NCI-H2171 treated with DMSO at 0.1 percent for 48 hours (cell line): ENCODE measurements at regions not wholly inside any gene's neighbourhood (a gene's known extent, or its start where the extent isn't known, plus 50 kb on each side); places are given as distances from the start of the nearest gene placed in this dataset.
"Not testable (repeated sequence)": the region's sequence is repeated elsewhere in the genome, so short reads cannot be mapped to it uniquely, and the experiment has no call there.

Experiments
- DNase-seq: peaks from one replicate; lab custom pipeline; 2025; lab: John Stamatoyannopoulos, UW

DNA sequence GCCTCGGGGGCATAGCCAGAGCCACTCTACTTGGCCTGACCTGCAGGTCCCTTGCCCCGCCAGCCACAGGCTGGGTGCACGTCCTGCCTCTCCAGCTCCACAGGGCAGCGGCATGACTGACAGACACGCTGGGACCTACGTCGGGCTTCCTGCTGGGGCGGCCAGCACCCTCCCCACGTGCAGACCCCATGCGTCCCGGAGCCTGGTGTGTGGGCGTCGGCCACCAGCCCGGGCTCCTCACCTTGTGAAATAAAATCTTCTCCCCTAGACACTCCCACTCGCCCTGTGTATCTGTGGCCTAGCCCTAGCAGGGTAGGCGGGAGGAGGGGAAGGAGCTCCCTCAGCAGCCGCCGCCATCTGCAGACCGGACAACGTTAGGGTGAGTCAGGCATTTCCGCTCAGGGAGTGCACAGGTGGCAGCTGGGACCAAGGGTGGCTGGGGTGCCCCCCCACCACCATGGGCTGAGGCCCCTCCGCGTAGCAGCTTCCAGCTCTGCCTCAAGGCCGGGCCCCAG lies 119.5 kb downstream of the IGLL1 start:
- DNase-seq: peak; percentile 55

DNA sequence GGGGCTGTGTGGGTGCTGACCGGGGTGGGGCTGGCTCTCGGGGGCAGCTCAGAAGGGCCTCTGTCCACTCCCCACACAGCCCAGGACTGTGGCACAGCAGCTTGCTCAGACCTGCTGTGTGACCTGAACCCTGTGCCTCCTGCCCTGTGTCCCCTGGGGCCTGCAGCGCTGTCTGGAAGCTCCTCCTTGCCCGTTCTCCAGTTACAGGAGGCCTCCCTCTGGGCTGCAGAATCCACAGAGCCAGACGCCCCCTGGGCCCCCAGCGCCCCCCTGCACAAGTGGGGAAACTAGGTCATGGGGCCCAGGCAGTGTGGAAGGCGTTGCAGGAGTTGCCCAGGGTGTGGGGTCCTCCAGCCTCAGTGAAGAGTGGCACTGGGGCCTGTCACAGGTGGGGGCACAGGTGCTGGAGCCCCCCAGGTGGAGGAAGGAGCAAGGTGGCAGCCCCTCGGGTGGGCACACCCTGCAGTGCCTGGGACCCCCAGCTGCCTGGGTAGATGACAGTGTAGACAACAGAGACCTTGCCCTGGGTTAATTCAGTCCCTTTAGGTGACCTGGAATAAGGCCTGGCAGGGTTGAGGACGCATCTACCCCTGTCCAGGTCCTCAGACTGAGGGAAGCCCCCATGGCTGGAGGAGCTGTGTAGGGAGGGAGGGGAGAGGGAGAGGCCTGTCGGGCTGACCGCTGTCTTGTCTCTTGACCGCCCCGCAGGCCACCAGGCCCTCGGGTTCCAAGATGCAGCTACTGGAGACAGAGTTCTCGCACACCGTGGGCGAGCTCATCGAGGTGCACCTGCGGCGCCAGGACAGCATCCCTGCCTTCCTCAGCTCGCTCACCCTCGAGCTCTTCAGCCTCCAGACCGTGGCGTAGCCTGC lies 120.2 kb downstream of the IGLL1 start:
- DNase-seq: peak; percentile 74

DNA sequence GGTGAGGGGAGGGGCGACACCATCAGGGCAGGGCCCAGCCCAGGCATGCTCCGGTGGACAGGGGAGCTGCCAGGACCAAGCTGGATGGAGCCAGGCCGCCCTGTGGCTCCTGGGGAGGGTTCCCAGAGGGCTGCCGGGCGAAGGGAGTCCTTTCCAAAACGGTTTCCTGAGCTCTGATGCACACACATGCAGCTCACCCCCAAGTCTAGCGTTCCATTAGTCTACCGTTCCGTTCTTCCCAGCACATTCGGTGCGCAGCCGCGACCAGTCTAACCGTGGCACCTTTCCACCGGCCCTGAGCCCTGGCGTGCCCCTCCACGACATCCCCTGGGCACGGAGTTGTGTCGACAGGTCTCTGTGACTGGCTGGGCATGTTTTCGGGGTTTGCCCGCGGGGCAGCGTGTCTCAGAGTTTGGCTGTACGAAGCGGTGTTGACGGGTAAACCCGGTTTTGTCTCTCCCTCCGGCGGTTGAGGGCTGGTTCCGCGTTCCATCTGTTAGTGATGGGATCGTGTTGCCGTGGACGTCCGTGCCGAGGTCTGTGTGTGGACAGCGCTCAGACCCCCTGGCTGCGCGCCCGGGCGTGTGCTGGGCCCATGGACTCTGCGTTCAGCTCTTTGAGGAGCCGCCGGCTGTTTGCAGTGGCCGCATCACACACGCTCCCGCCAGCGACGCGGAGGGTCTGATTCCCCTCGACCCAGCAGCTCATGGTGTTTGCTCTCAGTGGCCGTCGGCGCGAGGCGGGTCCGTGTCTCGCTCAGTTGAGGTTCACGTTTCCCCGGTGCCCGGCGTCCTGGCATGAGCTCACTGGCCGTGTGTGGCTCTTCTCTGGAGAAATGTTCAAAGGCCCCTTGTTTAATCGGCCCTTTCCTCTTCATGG lies 121.2 kb downstream of the IGLL1 start:
- DNase-seq: no peak

DNA sequence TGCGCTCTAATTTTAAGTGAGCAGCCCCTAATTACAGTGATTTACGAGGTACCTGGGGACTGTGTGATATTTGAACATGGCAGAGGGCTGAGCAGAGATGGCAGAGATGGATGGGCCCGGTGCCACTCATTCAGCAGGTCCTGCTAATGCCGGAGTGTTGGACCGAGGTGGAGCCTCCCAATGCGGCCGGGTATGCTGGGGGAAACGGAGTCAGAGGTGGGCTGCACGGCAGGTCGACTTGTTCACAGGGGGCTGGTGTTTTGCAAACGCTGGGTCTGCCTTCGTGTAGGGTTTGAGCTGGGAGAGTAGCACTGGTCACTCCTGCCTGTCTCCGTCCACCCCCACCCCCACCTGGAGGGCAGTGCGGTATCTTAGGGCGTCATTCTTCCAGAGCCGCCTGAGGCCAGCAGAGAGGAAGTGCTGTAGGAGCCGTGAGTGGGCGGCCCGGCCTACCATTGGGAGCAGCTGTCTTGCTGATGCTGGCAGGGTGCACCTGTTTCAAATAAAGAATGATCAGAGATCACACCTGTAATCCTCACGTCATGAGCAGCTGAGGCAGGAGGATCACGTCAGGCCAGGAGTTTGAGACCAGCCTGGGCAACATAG lies 122.6 kb downstream of the IGLL1 start:
- no peak for DNase-seq

DNA sequence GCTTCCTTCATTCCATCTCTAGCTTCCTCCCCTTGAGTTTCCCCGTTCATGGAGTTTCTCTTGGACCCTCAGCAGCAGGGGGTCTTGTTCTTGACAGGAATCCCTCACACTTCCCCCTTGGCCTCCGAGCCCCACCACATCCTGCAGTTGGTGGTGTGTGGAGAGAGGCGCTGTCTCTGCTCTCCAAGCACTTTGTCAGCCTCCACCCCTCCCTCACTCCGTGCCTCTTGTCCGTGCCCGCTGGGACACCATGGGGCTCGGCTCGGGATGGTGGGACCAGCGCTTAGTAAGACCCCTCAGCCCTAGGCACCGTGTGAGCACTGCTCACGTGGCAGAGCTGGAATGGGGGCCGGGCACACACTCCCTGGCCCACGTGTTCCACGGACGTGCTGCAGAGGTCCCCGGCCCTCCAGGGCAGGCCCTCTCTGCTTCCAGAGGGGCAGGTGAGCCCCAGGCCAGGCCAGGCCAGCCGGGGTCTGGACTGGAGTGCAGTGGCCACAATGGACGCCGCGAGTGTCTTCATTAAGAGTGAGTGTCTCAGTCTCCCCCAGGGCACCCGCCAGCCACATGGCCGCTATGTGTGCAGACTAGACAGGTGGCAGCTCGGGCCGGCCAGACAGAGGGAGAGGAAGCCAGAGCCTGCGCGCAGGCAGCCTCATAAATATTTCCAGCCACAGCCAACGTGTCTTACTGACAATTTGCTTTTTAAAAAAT lies 123.3 kb downstream of the IGLL1 start:
- not testable (repeated sequence) for DNase-seq

DNA sequence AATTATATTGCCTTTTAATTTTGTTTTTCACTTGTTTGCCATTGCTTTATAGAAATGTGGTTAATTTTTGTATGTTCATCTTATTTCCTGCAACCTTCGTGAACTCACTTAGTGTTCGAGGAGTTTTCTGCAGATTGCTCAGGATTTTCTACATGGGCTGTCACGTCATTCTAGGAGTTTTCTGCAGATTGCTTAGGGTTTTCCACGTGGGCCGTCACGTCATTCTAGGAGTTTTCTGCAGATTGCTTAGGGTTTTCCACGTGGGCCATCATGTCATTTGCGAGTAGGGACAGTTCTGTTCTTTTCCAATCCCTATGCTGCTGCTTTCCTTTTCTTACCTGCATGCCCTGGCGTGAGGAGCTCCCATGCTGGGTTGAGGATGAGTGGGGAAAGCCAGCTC lies 125.7 kb downstream of the IGLL1 start:
- DNase-seq: not testable (repeated sequence)

DNA sequence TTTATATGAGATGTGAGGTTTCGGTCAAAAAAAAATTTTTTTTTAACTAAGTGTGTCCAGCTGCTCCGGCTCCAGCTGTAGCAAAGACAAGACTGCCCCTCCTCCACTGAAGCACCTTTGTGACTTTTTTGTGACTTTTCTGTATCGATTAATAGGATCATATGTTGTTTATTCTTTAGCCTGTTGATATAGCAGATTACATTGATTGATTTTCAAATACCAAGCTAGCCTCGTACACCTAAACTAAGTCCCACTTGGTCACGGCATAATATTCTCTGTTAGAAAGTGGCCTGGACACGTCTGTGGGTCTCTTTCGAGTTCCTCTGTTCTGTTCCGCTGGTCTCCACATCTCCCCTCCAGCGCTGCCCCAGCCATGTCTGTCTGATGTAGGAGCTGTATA lies 126.8 kb downstream of the IGLL1 start:
- DNase-seq: no peak

DNA sequence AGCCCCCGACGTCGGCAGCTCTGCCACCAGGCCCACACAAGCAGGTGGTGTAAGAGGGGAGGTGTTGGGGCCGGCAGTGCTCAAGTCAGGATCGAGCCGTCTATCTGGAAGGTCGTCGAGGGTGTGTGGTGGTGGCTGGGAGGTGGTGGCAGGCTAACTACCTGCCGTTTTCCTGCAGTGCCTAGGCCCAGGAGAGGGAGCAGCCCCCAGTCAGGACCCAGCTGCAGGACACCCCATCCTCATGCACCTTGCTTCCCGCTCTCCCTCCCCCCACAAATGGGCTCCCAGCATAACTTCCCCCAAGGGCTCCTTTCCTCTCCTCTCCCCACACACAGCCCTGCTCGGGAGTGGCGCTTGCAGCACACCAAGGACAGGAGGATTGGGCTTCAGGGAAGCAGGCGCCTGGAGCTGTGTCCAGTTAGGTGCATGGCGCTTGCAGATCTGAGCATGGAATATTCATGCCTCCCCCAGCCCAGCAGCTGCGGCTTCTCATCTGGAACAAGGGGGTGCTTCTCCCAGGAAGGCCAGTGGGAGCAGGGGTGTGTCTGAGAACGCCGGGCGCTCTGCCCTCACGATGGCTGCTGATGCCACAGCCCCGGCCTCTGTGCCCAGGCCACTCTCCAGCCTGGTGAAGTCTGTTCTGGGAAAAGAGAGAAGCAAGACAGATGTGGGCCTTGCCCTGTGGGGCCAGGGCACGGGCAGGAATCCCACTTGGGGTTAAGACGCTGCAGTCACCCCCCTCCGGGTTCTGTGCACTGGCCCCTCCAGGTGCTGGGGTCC lies 127.7 kb downstream of the IGLL1 start:
- no peak for DNase-seq

DNA sequence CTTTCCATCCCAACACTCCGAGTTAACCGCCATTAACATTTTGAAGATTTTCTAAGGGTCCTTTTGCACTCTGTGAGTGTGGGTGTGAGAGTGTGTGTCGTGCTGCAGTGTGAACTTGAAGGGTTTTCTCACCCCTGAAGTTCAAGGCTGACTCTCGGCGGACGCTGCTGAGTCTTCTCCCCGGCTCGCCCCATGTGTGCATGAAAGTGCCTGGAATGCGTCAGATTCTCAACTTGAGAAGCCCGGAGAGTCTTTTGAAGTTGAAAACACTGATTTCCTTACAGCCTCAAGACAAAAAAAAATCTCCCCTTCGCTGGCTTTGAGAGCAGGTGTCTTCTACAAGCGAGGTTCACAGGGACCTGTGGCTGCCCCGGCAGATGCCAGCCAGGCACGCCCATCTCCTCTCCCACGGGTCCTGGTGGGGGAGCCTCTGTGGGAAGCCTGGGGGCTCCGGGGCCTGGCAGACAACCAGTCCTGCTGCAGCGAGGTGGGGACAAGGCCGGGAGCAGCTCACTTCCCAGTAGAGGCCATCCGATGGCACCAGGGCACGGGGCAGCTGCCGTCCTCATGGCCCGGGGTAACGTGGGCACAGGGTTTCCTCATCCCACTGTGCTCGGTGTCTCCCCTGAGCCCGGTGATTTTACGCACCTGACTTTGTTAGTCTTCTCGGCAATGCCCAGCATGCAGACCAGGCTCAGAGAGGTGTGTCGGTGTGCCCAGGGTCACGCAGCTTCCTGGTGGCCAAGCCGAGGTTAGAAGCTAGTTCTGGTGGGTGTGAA lies 128.4 kb downstream of the IGLL1 start:
- DNase-seq: peak; percentile 26

DNA sequence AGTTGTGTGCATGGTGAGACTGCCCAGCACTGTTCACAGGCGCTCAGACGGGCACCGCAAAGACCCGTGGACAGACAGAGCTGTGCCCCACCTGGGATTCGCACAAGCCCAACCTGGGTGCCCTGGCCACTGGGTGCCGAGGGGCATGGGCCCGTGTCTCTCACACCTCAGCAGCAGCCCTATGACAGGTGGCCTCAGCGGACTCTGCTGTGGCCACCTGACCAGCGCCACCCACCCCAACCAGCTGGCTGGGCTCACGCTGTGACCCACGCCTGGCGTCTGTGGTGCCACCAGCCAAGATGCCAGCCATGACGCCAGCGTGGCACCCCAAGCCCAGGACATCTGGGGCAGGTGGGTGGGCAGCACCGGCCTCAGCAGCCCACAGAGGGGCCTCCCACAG lies 129.3 kb downstream of the IGLL1 start:
- DNase-seq: not testable (repeated sequence)

DNA sequence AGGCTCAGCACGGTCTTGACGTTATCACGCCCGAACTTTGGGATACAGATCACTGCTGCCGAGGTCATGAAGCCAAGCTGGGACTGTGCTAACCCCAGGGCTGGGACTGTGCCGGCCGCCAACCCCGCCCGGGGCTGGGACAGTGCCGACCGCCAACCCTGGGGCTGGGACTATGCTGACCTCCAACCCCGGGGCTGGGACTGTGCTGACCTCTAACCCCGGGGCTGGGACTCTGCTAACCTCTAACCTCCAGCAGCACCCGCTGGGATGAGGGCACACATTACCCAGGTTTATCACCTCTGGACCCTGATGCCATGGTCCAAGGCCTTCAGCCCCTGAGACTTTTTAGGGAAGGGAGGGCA lies 129.7 kb downstream of the IGLL1 start:
- DNase-seq: no peak

DNA sequence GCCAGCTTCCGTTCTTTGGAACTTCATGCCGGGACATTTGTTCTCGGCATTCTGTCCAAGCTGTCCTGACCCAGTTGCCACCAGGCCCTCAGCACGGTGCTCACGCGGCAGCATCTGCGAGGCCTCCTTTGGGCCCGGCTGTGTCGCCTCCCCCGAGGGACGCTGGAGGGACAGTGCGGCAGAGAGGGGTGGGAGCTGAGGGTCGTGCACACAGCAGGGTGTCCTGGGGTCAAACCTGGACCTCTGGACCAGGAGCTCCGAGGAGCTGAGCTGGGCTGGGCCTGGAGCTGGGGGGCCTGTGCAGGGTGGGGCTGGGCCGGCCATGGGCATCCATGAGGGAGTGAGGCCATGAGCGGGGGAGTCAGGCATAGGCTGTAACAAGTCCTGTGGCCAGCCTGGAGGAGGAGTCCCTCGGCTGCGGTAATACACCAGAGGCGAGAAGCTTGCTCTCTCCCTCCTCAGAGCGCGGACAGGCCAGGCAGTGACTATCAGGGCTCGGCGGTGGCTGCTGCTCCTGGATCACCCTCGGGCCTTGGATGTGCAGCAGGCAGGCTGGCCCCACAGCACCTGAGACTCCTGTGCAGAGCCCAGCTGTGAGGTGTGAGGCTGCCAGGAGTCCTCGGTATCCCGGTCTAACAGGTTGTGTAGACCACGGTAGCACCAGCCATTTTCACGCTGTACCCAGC lies 130.2 kb downstream of the IGLL1 start:
- DNase-seq: not testable (repeated sequence)

DNA sequence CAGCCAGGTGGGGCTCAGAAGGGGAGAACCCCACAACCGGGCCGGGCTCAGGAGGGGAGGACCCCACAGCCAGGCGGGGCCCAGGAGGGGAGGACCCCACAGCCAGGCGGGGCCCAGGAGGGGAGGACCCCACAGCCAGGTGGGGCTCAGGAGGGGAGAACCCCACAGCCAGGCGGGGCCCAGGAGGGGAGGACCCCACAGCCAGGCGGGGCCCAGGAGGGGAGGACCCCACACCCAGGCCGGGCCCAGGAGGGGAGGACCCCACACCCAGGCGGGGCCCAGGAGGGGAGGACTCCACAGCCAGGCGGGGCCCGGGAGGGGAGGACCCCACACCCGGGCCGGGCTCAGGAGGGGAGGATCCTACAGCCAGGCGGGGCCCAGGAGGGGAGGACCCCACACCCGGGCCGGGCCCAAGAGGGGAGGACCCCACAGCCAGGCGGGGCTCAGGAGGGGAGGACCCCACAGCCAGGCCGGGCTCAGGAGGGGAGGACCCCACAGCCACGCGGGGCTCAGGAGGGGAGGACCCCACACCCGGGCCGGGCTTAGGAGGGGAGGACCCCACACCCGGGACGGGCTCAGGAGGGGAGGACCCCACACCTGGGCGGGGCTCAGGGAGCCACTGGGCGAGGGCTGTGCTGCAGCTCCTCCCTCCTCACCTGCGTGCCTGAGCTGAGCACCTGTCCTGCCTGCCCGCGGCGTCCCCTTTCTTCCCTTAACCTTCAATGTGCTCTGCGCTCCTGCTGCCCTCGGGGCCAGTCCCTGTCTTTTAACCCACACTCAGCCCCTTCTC lies 131.4 kb downstream of the IGLL1 start:
- DNase-seq: not testable (repeated sequence)

DNA sequence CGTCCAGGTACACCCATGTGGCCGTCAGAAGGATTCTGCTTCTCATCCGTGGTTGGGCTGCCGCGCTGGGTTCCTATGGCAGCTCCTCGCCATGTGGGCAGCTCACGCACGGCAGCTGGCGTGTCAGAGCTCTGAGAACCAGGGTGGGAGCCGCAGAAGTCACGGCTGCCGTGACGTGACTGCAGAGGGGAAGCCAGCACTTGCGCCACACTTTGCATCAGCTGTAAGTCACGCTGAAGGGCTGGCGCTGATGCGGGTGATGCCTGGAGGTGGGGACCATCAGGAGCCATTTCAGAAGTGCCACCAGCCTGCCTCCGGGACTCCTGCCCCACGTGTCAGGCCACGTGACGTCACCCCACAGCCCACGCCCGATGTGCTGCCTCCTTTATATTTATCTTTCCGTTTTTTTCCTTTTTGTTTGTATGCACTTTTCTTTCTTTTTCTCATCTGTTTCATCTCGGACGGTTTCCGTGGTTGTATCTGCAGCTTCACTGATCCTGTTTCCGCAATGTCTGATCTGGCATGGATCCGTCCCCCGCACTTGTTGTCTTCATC lies 133.2 kb downstream of the IGLL1 start:
- no peak for DNase-seq

DNA sequence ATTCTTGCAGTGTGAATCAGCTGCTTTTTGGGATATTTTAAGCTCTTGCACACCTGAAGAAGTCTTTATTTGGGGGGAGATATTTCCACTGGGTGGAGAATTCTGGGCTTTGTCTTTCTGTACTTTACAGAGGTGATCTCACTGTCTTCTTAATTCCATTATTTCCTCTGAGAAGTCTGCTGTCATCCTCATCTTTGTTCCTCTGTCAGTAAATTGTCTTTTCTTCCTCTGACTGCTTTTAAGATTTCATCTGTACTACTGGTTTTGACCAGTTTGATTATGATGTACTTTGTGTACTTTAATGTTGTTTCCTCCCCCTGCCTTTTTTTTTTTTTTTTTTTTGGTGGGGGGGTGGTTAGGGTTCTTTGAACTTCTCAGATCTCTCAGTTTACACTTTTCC lies 133.9 kb downstream of the IGLL1 start:
- DNase-seq: not testable (repeated sequence)

DNA sequence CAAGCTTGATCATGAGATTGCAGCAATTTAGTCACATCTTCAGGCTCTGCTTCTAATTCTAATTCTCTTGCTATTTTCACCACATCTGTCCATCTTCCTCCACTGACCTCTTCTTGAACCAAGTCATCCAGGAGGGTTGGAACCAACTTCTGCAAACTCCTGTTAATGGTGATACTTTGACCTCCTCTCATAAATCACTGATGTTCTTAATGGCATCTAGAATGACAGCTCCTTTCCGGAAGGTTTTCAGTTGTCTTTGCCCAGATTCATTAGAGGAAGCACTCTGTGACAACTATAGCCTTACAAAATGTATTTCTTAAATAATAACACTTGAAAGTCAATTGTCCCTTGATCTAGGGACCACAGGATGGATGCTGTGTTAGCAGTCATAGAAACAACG lies 136.2 kb downstream of the IGLL1 start:
- DNase-seq: not testable (repeated sequence)

DNA sequence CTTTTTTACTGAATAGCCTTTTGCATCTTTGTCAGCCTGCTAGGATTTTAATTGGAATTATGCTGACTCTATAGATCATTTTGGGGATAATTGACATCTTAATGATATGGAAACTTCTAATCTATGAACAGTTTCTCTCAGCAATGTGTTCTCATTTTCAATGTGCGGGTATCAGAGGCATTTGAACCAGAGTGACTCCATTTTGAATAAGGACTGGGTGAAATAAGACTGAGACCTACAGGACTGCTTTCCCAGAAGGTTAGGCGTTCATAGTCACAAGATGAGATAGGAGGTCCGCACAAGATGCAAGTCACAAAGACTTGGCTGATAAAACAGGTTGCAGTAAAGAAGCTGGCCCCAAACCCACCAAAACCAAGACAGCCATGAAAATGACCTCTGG lies 140.5 kb downstream of the IGLL1 start:
- DNase-seq: not testable (repeated sequence)

DNA sequence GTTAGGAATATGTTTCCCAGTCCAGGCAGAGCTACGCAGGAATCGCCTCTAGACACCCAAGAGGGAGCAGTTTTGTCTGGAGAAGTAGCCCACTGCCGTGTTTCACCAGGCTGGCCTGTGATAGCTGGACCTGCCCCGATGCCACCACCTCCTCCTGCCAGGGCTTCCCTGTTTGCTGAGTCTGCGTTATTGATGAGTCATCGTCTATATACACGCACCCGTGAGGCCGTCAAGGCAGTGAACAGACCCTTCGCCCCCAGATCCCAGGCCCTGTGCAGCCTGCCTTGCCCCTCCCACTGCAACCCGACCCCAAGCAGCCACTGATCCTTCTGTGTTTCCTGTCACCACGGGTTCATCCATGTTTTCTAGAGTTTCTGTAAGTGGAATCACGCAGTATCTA lies 141.9 kb downstream of the IGLL1 start:
- DNase-seq: no peak
